ENCODE measurements at regions not wholly inside any gene's neighbourhood (a gene's known extent, or its start where the extent isn't known, plus 50 kb on each side); places are given as distances from the start of the nearest gene placed in this dataset.

GRCh38 chr2:62631160-62632085 is 74.1 kb upstream of the EHBP1 start:
- TF ChIP-seq POLR2A (IDR thresholded peaks at IDR 0.05; ENCODE audit: low read depth, low read length), result no peak
- TF ChIP-seq, protein P1, sequence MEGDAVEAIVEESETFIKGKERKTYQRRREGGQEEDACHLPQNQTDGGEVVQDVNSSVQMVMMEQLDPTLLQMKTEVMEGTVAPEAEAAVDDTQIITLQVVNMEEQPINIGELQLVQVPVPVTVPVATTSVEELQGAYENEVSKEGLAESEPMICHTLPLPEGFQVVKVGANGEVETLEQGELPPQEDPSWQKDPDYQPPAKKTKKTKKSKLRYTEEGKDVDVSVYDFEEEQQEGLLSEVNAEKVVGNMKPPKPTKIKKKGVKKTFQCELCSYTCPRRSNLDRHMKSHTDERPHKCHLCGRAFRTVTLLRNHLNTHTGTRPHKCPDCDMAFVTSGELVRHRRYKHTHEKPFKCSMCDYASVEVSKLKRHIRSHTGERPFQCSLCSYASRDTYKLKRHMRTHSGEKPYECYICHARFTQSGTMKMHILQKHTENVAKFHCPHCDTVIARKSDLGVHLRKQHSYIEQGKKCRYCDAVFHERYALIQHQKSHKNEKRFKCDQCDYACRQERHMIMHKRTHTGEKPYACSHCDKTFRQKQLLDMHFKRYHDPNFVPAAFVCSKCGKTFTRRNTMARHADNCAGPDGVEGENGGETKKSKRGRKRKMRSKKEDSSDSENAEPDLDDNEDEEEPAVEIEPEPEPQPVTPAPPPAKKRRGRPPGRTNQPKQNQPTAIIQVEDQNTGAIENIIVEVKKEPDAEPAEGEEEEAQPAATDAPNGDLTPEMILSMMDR (IDR thresholded peaks at IDR 0.05; ENCODE audit: extremely low read depth in 1 of 2, insufficient read depth in 1 of 2, low read depth in 1 of 2, low read length in 2 of 2), result no peak
- no peak for TF ChIP-seq MAX (IDR thresholded peaks at IDR 0.05; ENCODE audit: insufficient read depth, insufficient read length)
- TF ChIP-seq POLR2AphosphoS5 (IDR thresholded peaks at IDR 0.05; ENCODE audit: insufficient read depth, low read depth, low read length), result no peak
- no peak for TF ChIP-seq GATA2 (IDR thresholded peaks at IDR 0.05; ENCODE audit: insufficient read depth, insufficient read length, low read depth, low read length)
- no peak for TF ChIP-seq EZH2 (IDR thresholded peaks at IDR 0.05; ENCODE audit: borderline replicate concordance, low read depth, low read length, severe bottlenecking)
- no peak for TF ChIP-seq MYC (IDR thresholded peaks at IDR 0.05; ENCODE audit: low read depth, low read length)
- no peak for TF ChIP-seq JUN (IDR thresholded peaks at IDR 0.05; ENCODE audit: borderline replicate concordance, insufficient read depth, insufficient read length, low read depth)
- TF ChIP-seq FOS (IDR thresholded peaks at IDR 0.05; ENCODE audit: borderline replicate concordance, insufficient read depth, low read length), result no peak
